NCI-H2107 (cell line): ENCODE measurements at regions not wholly inside any gene's neighbourhood (a gene's known extent, or its start where the extent isn't known, plus 50 kb on each side); places are given as distances from the start of the nearest gene placed in this dataset.

ENCODE experiments used
- DNase-seq: peaks from one replicate; lab custom pipeline; 2025; lab: John Stamatoyannopoulos, UW

- DNase-seq = no peak
Observed at GRCh38 chr14:55734731-55735130, 154.7 kb downstream of the KTN1 start.

GRCh38 chr14:55739967-55740648 lies 160.1 kb downstream of the KTN1 start:
- no peak for DNase-seq

GRCh38 chr14:55740649-55740989 lies 160.6 kb downstream of the KTN1 start:
- no peak for DNase-seq

GRCh38 chr14:55741240-55741639 lies 161.2 kb downstream of the KTN1 start:
- no peak for DNase-seq

GRCh38 chr14:55743551-55743950 lies 163.5 kb downstream of the KTN1 start:
- no peak for DNase-seq

- no peak for DNase-seq
Observed at GRCh38 chr14:55744321-55744720, 164.3 kb downstream of the KTN1 start.

GRCh38 chr14:55745906-55746305 lies 165.9 kb downstream of the KTN1 start:
- no peak for DNase-seq

GRCh38 chr14:55746558-55746957 lies 166.6 kb downstream of the KTN1 start:
- DNase-seq = no peak

GRCh38 chr14:55747186-55747585 lies 167.2 kb downstream of the KTN1 start:
- no peak for DNase-seq

GRCh38 chr14:55749201-55749812 lies 169.3 kb downstream of the KTN1 start:
- peak; percentile 68 for DNase-seq

GRCh38 chr14:55749946-55750345 lies 169.9 kb downstream of the KTN1 start:
- no peak for DNase-seq

- peak; percentile 30 for DNase-seq
Observed at GRCh38 chr14:55752580-55753390, 172.8 kb downstream of the KTN1 start.

- DNase-seq = no peak
Observed at GRCh38 chr14:55754471-55754870, 174.5 kb downstream of the KTN1 start.

- no peak for DNase-seq
Observed at GRCh38 chr14:55754871-55755270, 174.9 kb downstream of the KTN1 start.

GRCh38 chr14:55756078-55756477 lies 176.1 kb downstream of the KTN1 start:
- no peak for DNase-seq

- no peak for DNase-seq
Observed at GRCh38 chr14:55756557-55756956, 176.6 kb downstream of the KTN1 start.

- no peak for DNase-seq
Observed at GRCh38 chr14:55758796-55759195, 178.8 kb downstream of the KTN1 start.

- no peak for DNase-seq
Observed at GRCh38 chr14:55760789-55761566, 181.0 kb downstream of the KTN1 start.

- no peak for DNase-seq
Observed at GRCh38 chr14:55761651-55762050, 181.6 kb downstream of the KTN1 start.

- no peak for DNase-seq
Observed at GRCh38 chr14:55762595-55763232, 182.7 kb downstream of the KTN1 start.

- DNase-seq = no peak
Observed at GRCh38 chr14:55764784-55765183, 184.8 kb downstream of the KTN1 start.

- DNase-seq = no peak
Observed at GRCh38 chr14:55766071-55766470, 186.1 kb downstream of the KTN1 start.
